ENCODE measurements at regions not wholly inside any gene's neighbourhood (a gene's known extent, or its start where the extent isn't known, plus 50 kb on each side); places are given as distances from the start of the nearest gene placed in this dataset.

- TF ChIP-seq YY1 (IDR thresholded peaks at IDR 0.05; ENCODE audit: insufficient read depth, insufficient read length) (no peak), SUZ12 (IDR thresholded peaks at IDR 0.05; ENCODE audit: extremely low read depth, insufficient read depth, insufficient read length) (no peak)
These were observed 650.5 kb upstream of the LINC00305 start for GRCh38 chr18:64799376-64799775.
